ENCODE measurements at regions not wholly inside any gene's neighbourhood (a gene's known extent, or its start where the extent isn't known, plus 50 kb on each side); places are given as distances from the start of the nearest gene placed in this dataset.

- TF ChIP-seq POLR2A (IDR thresholded peaks at IDR 0.05) (no peak), CTCF (IDR thresholded peaks at IDR 0.05 in 8 of 11, conservative IDR thresholded peaks at IDR 0.05 in 3 of 11) (no peak), POLR2AphosphoS5 (IDR thresholded peaks at IDR 0.05) (no peak)
Observed at GRCh38 chr16:60815033-60815432, 1221.2 kb downstream of the CDH8 start.
